Stimulated activated CD8-positive, alpha-beta memory T cell treated with anti-CD3 and anti-CD28 coated beads, Interleukin-15, amount 100 ng/mL, for 24 hours (primary cell): ENCODE measurements at regions not wholly inside any gene's neighbourhood (a gene's known extent, or its start where the extent isn't known, plus 50 kb on each side); places are given as distances from the start of the nearest gene placed in this dataset.
"Not testable (repeated sequence)": the region's sequence is repeated elsewhere in the genome, so short reads cannot be mapped to it uniquely, and the experiment has no call there.

Experiments
- DNase-seq: peaks from one replicate; pipeline ENCODE4 v3.0.0-alpha.2; 2020; ENCODE audit warnings: low read depth

GRCh38 chr9:75282047-75282446 lies 193.7 kb downstream of the OSTF1 start:
- DNase-seq: no peak

DNA sequence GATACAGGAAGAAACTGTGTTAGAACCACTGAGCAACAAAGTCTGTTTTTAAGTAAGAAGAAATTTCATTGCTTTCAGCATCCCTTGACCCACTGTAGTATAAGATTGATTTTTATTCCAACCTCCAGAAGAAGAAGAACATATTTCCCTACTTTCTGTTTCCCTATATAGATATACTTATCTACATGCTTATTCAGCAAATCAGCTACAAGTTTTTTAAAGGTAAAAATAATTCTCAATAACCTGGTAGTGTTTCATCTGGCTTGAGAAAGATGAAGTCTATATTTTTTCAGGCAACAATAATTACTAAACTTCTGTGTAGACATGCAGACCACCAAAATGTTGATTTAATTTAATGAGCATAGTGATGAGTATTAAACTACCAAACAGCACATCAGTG lies 201.0 kb downstream of the OSTF1 start:
- no peak for DNase-seq

DNA sequence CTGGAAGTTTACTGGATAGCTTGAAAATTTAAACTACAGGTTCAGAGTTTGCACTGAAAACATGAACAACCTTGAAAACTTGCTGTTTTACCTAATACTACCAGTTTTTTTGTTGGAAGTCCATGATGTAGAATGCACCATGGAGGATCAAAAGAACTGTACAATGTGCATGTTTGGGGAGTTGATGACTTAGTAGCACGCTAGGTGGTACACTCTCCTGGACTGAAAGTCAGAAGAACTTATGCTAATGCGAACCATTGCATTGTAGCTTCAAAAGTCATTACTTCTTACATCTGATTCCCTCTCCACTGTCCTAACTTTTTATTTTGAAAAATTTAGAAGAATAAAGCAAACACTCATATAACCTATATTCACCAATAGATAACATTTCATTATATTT lies 211.0 kb downstream of the OSTF1 start:
- DNase-seq: no peak

DNA sequence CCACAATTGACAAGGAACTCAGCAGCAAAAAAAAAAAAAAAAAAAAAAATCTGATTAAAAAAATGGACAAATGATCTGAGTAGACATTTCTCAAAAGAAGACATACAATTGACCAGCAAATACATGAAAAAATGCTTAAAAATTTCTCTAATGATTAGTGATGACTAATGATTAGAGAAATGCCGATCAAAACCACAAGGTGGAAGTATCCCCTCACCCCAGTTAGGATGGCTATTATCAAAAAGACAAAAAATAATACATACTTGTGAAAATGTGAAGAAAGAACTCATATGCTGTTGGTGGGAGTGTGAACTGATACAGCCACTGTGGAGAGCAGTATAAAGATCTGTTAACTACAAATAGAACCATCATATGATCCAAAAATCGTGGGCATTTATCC lies 245.3 kb downstream of the OSTF1 start:
- DNase-seq: no peak

DNA sequence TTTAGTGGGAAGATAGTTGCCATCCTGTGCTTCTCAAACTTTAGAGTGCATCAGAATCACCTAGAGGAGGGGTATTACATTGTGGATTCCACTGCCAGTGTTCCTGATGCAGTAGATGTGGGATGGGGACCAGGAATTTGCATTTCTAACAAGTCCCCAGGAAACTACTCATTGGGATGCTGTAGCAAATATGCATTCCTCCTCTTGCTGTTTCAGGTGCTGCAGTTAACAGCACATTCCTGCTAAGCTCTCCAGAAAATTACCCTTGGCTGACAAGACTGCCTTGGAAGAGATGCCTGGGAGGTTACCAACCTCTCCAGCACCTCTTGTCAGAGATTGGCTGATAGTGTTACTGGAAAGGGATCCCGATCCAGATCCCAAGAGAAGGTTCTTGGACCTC lies 270.5 kb downstream of the OSTF1 start:
- DNase-seq: no peak

DNA sequence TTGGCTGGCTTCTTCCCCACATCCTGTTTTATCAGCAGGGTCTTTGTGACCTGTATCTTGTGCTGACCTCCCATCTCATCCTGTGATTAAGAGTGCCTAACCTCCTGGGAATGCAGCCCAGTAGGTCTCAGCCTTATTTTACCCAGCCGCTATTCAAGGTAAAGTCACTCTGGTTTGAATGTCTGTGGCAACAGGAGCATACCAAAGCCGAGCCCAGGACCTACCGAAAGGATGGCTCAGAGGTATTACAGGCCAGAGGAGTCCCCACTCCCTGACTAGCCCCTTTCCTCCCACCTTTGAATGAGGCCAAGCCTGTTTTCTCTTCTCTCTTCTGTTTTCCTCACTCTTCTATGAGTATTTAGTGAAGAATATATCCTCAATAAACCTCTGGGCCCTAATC lies 271.3 kb downstream of the OSTF1 start:
- no peak for DNase-seq

GRCh38 chr9:75360252-75360651 lies 271.9 kb downstream of the OSTF1 start:
- DNase-seq: no peak

GRCh38 chr9:75362446-75362845 lies 274.1 kb downstream of the OSTF1 start:
- not testable (repeated sequence) for DNase-seq

DNA sequence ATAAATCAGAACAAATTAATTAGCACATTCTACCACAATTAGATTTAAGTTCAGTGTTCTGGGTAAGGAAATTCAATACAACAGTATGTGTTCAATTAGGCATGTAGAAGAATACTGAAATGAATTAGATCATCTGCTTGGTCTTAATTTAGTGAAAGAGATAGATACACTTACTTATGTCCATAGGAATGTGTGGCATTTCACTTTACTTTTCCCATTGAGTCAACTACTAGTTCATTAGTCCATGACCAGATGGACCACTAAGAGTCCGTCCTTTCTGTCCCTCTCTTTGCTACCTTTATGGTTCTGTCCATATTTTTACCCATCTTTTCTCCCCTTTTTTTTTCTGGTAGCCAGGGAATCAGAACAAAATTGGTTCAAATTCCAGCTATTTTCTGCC lies 276.9 kb downstream of the OSTF1 start:
- no peak for DNase-seq

- DNase-seq: no peak
These were observed 281.7 kb downstream of the OSTF1 start for GRCh38 chr9:75369989-75370388.

- no peak for DNase-seq
These were observed 284.4 kb downstream of the OSTF1 start for GRCh38 chr9:75372499-75373268.

GRCh38 chr9:75376680-75377254 lies 288.5 kb downstream of the OSTF1 start:
- no peak for DNase-seq

DNA sequence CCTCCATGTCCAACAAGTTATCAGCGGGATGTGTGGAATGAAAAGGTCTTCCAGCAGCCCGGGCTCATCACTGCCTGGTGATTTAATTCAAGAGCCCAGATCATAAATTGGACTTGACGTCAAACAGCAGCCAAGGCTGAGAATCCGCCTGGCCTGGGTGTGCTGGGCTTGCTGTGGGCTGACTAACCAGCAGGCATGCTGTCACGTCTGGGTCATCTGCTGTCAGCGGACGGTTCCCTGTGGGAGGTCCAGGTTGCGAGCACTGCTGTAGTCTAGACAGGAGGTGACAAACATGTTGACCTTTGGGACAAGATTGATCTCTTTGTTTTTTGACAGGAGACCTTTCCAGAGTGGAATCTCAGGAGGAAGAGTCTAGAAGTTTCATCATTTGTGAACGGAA lies 289.7 kb downstream of the OSTF1 start:
- DNase-seq: no peak

GRCh38 chr9:75378926-75379325 lies 290.6 kb downstream of the OSTF1 start:
- DNase-seq: no peak

- no peak for DNase-seq
These were observed 293.8 kb downstream of the OSTF1 start for GRCh38 chr9:75382126-75382525.

- not testable (repeated sequence) for DNase-seq
These were observed 295.2 kb downstream of the OSTF1 start for GRCh38 chr9:75383420-75384034.

DNA sequence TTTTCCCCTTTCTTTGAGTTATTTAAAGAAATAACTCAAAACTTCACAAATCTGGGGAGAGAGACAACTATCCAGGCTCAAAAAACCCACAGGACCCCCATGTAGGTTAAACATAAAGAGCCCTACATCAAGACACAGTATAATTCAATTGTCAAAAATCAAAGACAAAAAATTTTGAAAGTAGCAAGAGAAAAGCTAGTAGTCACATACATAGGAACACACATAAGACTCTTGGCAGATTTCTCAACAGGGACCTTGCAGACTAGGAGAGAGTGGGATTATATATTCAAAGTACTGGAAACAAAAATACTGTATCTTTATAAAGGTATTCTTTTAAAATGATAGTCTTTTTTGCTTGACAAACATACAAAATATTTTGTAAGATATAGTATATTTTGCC lies 296.9 kb downstream of the OSTF1 start:
- DNase-seq: no peak

DNA sequence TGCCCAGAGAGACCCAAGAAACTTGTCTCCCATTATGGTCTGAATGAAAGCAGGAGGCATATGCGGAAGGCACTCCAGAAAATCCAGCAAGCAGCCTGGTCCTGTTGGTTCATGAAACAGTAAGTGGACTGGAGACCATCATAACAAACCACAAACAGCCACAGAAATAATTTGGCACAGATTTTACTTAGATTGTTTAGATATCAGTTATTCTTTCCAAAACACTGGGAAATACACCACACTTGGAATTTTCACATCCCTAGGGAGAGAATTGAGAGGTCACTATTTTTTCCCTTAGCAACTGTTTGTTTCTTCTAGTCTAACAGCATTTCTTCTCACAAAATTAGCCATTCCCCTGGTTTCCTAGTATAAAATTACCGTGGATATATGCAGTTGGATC lies 300.8 kb downstream of the OSTF1 start:
- DNase-seq: no peak

DNA sequence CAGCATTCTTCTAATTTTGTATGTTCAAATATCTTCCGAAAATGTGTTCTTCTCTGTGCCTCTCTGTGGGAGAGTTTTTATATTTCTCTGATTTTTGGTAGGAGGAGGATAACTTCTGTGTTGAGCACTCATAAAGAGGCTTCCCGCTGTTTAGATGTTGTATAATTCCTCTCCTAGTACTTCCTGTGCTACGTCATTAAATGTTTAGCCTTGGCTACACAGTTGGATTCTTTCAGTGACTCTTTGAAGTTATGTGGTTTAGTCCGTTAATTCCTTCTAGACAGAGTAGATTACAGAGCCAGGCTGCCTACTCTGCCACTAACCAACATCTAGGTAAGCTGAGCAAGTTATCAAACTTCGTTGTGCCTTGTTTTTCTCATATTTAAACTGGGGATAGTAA lies 302.6 kb downstream of the OSTF1 start:
- DNase-seq: no peak

DNA sequence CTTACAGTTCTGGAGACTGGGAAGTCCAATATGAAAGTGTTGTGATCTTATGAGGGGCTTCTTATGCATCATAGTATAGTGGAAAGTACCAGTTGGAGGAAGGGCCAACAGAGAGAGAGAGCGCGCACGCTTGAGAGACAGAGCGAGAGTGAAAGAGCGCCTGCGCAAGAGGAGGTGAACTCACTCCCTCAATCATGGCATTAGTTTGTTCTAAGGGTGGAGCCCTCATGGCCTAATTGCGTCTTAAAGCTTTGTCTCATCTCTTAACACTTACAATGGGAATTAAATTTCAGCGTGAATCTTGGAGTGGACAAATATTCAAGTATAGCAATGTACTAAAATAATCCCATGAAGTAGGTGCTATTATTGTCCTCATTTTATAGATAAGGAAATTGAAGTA lies 303.2 kb downstream of the OSTF1 start:
- no peak for DNase-seq

DNA sequence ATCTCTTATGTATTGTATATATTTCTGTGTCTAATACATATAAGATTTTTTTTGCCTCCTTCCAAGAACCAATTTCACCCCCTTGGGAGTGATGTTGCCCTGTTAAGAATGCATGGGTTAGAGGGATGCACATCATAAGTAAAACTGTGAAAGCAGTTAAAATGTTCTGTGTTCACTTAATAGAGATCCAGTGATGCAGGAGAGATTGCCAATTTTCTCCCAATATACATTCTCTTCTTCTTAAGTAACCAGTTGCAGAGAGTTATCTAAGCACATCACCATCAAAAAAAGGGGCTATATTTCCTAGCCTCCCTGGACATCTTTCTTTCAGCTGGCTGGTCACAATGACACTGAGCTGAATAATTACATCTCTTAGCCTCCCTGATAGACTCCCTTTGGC lies 307.0 kb downstream of the OSTF1 start:
- no peak for DNase-seq

GRCh38 chr9:75397836-75398235 lies 309.5 kb downstream of the OSTF1 start:
- DNase-seq: no peak

GRCh38 chr9:75408391-75408790 lies 320.1 kb downstream of the OSTF1 start:
- no peak for DNase-seq

- no peak for DNase-seq
These were observed 322.1 kb downstream of the OSTF1 start for GRCh38 chr9:75410405-75410804.
